ENCODE measurements at regions not wholly inside any gene's neighbourhood (a gene's known extent, or its start where the extent isn't known, plus 50 kb on each side); places are given as distances from the start of the nearest gene placed in this dataset.

DNA sequence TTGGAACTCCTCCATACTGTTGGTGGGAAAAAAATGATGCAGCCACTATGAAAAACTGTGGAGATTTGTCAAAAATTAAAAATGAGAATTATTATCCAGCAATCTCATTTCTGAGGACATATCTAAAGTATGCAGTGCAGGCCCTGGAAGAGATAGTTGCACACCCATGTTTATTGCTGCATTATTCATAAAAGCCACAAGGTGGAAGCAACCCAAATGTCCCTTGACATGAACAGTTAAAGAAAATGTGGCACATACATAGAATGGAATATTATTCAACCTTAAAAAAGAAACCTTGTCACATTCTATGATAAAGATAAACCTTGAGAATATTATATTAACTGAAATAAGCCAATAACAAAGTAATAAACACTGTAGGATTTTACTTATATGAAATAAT is 80.9 kb upstream of the ARHGEF26 start:
- DNase-seq (ENCODE audit: low read depth in 2 of 2), result peak; percentile 29 to 45

DNA sequence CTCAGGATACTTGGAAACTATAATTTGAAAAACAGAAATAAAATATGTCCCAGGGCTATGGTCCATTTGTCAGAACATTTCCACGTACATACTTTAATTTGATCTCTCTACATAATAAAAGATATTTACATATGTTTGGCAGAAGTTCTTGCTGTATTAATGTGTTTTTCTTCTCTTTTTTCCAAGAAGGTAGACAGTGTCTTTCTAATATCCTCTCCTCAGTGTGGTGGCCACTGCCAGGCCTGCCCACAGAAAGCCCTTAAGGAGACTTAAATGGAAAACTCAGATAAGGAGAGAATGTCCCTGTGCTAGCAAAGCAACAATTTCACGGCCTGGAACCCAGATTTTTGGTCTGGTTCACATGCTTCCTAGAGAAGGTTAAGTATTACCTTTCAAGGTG is 76.5 kb upstream of the ARHGEF26 start:
- DNase-seq (ENCODE audit: low read depth in 2 of 2), result no peak

DNA sequence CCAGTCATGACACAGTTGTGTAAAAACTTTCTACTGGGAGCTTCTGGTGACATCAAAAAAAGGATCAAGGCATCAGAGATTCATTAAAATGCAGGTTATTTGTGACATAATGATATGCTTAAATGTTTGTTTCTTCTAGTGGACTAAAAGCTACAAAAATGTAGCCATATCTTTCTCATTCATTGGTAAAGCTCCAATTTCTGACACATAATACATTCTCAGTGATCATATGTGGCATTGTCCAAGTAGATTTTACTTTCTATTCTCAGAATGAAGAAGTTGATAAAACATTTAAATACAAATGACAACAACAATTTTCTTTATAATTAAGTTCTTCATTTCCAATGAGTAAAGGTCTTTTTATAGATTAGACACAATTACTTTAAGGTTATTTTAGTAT is 71.0 kb upstream of the ARHGEF26 start:
- no peak for DNase-seq (ENCODE audit: low read depth in 2 of 2)

DNA sequence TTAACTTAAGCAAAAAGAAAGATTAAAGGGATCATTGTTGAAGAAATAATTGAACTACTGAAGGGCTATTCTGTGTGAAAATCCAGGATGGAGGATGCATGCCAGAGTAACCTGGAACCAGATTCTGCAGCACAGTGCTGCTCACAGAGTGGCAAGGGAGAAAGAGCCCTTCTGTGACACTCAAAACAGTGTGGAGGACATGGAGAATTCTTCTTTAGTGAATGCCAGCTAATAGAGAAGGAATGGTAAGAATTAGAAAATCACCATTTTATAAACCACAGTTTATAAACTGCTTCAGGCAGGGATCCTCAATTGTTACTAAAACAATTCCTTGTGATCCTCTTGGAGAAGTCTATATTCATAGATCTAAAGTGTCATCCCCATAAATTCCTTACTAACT is 70.4 kb upstream of the ARHGEF26 start:
- DNase-seq (ENCODE audit: low read depth in 2 of 2), result no peak

DNA sequence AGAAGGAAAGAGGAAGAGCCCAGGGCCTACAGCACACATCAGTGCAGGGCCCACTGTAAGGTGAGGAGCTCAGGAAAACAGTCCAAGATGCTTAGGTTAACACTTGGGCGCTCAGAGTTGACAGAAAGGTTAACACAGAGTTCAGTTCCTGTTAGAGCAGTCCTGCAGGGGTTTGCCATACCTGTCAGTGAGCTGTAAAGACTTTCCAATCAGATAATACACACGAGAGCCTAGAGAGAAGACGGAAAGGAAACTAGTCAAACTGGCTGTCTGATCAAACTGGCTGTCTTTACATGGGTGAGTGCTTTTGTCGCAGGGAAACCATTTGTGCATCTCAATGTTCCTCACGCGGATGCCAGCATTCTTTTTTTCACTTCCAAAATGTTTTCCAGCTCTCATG is 61.4 kb upstream of the ARHGEF26 start:
- no peak for DNase-seq (ENCODE audit: low read depth in 2 of 2)

DNA sequence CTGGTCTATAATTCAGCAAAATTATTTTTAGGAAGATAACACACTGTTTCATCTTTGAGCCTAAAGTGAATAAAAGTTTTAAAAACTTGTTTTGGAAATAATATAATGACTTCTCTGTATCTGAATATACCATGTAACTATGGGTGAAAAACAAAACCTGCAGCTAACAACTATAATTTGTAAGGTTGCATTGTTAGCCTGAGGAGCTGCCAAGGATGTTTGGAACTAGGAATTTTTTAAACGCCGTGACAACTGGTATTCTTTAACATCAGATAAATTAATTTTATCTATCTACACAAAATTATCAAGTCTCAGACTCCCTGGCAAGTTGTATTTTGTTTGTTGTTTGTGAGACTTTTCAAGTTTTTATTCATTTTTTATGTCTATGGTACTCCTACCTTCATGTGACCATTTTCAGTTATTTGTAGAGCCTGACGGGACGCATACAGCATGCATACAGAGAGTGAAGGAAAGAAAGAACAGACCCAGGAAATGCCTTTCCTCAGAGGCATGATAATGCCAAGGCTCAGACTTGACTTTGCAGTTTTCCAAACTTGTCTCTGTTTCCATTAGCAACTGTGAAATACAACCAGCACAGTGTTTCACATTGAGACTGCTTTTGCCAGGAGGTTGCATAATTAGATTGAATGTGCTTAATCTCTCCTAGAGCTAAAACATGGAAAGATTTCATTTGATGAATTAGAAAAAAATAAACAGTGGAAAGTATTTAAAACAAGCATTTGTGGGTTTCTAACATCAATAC is 60.8 kb upstream of the ARHGEF26 start:
- DNase-seq (ENCODE audit: low read depth in 2 of 2), result peak in 1 of 2 donors; percentile 2

DNA sequence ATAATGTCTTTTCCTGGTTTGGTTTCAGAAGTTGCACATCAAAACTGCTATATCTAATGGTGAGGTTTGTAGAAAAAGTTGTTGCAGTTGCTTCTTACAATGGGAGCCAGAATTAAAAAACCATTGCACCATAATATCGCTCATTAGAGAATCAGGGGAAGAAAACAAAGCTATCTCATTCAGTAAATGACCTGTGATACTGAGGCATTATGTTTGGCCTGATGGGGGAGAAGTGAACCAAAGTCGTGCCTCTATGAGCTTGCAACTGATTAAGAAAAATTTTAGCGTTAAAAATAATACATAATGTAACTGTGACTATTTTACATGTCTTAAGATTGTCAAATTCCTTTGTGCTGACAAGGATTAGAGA is 60.2 kb upstream of the ARHGEF26 start:
- DNase-seq (ENCODE audit: low read depth in 2 of 2), result no peak

DNA sequence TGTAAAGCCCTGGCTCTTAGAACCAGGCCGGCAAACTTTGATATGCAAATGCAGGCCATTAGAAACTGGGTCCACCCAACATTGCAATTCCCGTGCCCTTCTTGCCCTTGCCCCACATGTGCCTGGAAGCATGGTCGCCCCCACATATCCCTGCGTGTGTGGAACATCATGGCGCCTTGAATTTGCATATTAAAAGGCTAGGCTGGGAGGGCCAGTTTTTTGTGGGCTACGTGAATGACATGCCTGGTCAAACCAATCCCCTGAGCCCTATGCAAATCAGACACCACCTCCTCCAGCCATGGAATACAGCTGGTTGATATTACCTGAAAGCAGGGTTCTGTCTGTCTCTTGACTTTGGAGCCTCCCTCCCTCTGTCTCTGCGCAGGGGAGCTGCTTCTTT is 58.7 kb upstream of the ARHGEF26 start:
- no peak for DNase-seq (ENCODE audit: low read depth in 2 of 2)

DNA sequence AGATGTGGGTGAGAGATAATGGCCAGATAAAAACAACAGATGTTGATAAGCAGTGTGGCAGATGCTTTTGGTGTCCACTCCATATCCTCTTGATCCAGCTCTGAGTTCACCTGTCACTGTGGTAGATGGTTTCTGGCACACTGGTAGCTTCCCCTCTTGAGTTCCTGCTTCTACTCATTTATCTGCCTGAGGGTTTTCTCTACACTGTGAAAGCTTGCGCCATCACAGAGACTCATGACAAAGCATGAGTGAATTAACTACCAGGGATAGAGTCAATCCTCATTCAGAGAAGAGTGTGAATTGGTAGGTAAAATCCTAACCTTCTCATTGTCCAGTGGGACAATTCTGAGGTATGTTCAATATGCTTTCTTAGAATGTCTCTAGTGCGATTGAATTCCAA is 50.0 kb upstream of the ARHGEF26 start:
- DNase-seq (ENCODE audit: low read depth in 2 of 2), result no peak
